ENCODE measurements at regions not wholly inside any gene's neighbourhood (a gene's known extent, or its start where the extent isn't known, plus 50 kb on each side); places are given as distances from the start of the nearest gene placed in this dataset.

- DNase-seq: no peak
Measured at GRCh38 chr10:94131885-94132284, 138.2 kb downstream of the PLCE1 start.

DNA sequence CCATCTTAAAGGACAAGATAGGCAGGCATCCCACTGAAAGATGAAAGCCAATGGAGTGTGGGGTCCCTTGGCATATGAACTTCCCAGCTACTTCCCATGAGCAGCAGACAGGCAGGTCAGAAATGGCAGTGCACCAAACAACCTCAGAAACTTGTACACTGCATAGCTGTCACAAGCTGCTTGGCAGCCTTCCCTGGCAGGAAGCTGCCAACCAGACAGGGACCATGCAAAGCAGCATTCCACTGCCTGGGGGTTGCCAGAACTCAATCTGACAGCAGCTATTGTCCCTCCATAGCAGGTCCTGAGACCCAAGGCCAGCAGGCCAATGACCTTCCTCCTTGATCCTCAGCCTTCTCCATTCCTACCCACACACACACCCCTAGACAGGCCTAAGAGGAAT is 139.5 kb downstream of the PLCE1 start:
- DNase-seq: no peak

DNA sequence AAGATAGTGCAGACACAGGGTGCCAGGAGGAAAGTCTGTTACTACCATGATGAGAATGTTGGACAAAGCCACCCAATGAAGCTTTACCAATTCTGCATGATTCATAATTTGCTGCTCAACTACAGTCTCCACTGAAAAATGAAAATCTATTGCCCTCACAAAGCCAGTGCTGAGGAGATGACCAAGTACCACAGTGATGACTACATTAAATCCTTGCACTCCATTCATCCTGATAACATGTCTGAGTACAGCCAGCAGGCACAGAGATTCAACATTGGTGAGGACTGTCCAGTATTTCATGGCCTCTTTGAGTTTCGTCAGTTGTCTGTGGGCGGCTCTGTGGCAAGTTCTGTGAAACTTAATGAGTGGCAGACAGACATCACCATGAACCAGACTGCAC is 144.0 kb downstream of the PLCE1 start:
- no peak for DNase-seq

- DNase-seq: no peak
Measured at GRCh38 chr10:94138391-94138790, 144.7 kb downstream of the PLCE1 start.

- no peak for DNase-seq
Measured at GRCh38 chr10:94143261-94143660, 149.5 kb downstream of the PLCE1 start.

GRCh38 chr10:94146313-94146712 is 152.6 kb downstream of the PLCE1 start:
- DNase-seq: no peak

DNA sequence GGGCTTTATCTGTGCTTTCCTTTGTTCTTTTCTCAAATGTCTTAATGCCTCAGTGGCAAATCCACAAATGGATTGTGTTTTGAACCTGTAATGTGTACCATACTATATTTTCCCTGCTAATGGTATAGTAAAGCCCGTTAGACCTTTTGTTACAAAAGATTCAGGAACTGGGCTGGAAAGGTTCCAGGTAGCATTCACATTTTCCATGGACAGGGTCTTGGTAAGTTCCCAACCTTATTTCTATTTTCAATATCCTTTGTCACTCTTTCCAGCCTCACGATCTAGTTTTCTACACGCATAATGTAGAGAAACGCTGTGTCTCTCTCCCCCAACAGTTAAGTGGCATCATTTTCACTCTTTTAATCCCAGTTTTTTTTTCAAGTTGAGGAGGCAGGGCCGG is 153.0 kb downstream of the PLCE1 start:
- DNase-seq: no peak

GRCh38 chr10:94149702-94150101 is 156.0 kb downstream of the PLCE1 start:
- DNase-seq: no peak

- DNase-seq: no peak
Measured at GRCh38 chr10:94150541-94151184, 156.9 kb downstream of the PLCE1 start.

GRCh38 chr10:94155722-94156271 is 162.1 kb downstream of the PLCE1 start:
- DNase-seq: no peak

- DNase-seq: no peak
Measured at GRCh38 chr10:94156453-94156852, 162.7 kb downstream of the PLCE1 start.

DNA sequence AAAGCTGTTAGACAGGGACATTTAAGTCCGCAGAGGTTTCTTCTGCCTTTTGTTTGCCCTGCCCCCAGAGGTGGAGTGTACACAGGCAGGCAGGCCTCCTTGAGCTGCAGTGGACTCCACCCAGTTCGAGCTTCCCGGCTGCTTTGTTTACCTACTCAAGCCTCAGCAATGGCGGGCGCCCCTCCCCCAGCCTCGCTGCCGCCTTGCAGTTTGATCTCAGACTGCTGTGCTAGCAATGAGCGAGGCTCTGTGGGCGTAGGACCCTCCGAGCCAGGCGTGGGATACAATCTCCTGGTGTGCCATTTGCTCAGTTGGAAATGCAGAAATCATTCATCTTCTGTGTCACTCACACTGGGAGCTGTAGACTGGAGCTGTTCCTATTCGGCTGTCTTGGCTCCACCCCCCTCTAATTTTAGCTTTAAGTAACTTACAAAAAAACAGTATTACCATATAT is 171.5 kb downstream of the PLCE1 start:
- DNase-seq: peak; percentile 27

DNA sequence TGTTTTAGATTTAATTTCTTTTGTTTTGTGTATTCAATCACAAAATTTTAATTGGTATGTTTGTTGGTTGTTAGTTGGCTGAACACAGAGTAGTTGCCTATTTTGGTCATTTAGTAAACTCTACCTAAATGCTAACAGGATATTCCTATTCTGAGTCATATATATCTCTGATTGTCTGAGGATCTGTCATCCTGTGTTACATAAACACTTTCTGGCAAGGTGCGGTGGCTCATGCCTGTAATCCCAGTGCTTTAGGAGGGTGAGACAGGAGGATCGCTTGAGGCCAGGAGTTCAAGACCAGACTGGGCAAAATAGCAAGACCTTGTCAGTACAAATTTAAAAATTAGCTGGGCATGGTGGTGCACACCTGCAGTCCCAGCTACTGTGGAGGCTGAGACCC is 178.6 kb downstream of the PLCE1 start:
- DNase-seq: no peak

DNA sequence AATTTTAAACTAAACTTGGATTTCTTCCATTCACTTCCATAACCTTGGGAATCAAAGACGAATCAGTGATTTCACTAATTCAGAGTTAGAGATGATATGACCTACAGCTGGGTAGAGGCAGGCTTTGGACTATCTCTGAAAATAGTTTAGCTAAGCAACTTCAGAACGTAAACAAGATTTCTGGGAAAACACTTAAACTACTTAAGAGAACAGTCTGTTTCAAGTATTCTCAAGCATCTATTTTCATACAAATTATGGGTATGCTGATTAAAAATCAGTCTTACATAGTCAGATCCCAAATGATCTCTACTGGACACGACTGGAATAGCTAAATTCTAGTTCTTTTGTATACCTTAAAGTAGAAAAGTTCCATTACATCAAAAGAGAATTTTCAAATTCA is 179.9 kb downstream of the PLCE1 start:
- no peak for DNase-seq

GRCh38 chr10:94174838-94175237 is 181.1 kb downstream of the PLCE1 start:
- DNase-seq: no peak

GRCh38 chr10:94178475-94179253 is 184.1 kb downstream of the NOC3L start:
- no peak for DNase-seq

DNA sequence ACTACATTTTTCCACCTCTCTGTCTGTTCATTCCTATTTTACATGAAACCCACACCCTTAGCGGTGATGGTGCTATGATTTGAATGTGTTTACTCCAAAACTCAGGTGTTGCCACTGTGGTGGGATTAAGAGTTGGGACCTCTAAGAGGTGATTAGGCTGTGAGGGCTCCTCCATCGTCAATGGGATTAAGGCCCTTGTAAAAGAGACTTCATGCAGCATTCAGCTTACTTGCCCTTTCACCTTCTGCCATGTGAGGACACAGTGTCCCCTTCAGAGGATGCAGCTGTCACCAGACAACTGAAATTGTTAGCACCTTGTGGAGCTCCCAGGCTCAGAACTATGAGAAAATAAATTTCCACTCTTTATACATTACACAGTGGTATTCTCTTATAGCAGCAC is 182.2 kb downstream of the NOC3L start:
- no peak for DNase-seq

- no peak for DNase-seq
Measured at GRCh38 chr10:94183666-94184264, 179.0 kb downstream of the NOC3L start.

- DNase-seq: no peak
Measured at GRCh38 chr10:94186722-94187121, 176.0 kb downstream of the NOC3L start.

GRCh38 chr10:94192333-94192732 is 170.4 kb downstream of the NOC3L start:
- no peak for DNase-seq

GRCh38 chr10:94192974-94193373 is 169.8 kb downstream of the NOC3L start:
- no peak for DNase-seq

- no peak for DNase-seq
Measured at GRCh38 chr10:94193466-94193924, 169.2 kb downstream of the NOC3L start.

DNA sequence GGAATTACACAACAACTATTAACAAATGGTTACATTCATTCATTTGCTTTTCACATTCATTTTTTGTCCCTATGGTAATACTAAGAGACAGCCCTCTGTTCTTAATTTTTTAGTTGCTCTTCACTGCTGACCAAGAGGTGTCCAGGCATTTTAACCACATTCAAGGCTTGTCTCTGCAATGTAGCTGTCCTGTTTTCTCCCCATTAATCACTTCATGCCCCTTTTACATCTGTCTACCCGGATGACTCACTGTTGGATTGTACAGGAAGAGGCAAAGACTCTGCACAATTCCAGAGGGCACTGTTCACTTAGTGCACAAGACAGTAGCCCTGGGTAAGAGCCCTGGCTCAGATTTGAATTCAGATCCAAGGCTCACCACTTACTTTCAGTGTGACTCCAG is 168.5 kb downstream of the NOC3L start:
- no peak for DNase-seq

DNA sequence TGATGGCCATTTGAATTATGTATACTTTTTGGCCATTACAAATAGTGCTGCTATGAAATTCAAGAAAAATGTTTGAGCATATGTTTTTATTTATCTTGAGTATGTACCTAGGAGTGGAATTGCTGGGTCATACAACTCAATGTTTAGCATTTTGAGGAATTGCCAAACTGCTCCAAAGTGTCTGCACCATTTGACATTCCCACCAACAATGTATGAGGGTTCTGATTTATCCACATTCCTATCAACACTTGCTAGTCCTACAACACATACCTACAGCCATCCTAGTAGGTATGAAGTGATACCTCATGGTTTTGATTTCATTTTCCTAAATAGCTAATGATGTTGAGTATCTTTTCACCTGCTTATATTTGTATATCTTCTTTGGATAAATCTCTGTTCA is 165.5 kb downstream of the NOC3L start:
- no peak for DNase-seq
